ENCODE measurements at regions not wholly inside any gene's neighbourhood (a gene's known extent, or its start where the extent isn't known, plus 50 kb on each side); places are given as distances from the start of the nearest gene placed in this dataset.

- no peaks in the 10 kb centered on the region for H3K36me3 ChIP-seq
- intact Hi-C loops (cut with DNase I) = no loop called here
- no peaks in the 10 kb centered on the region for H3K4me1 ChIP-seq
- WGBS, 2 donors = 84 to 91% methylated on average over 3 of the region's 3 CpGs
- no peak for DNase-seq
- TF ChIP-seq CTCF (IDR thresholded peaks at IDR 0.05) = no peak
- TF ChIP-seq POLR2A (IDR thresholded peaks at IDR 0.05) = no peak
- no peak overlapping the region for H3K27ac ChIP-seq
- no peaks in the 10 kb centered on the region for H3K27me3 ChIP-seq
- no peak overlapping the region for H3K4me3 ChIP-seq (replicated peaks in 1 of 3)
- no peaks in the 10 kb centered on the region for H3K9me3 ChIP-seq
Measured at GRCh38 chr5:116824751-116825438, 250.3 kb upstream of the SEMA6A start.

- Histone ChIP-seq H3K36me3 (no peaks in the 10 kb centered on the region), H3K4me1 (no peaks in the 10 kb centered on the region), H3K9me3 (no peaks in the 10 kb centered on the region), H3K27me3 (no peaks in the 10 kb centered on the region), H3K4me3 (replicated peaks in 1 of 3) (no peak overlapping the region), H3K27ac (no peak overlapping the region)
- TF ChIP-seq CTCF (IDR thresholded peaks at IDR 0.05) (no peak), POLR2A (IDR thresholded peaks at IDR 0.05) (no peak)
- DNase-seq = no peak
- intact Hi-C loops (cut with DNase I) = no loop called here
- 88 to 92% methylated on average over 10 of the region's 10 CpGs for WGBS, 2 donors
Measured at GRCh38 chr5:116814626-116815385, 240.2 kb upstream of the SEMA6A start.

- Histone ChIP-seq H3K27ac (no peak overlapping the region), H3K27me3 (no peaks in the 10 kb centered on the region), H3K4me1 (no peaks in the 10 kb centered on the region), H3K4me3 (replicated peaks in 1 of 3) (no peak overlapping the region), H3K9me3 (no peaks in the 10 kb centered on the region), H3K36me3 (no peaks in the 10 kb centered on the region)
- no peak for TF ChIP-seq POLR2A (IDR thresholded peaks at IDR 0.05)
- intact Hi-C loops (cut with DNase I) = no loop called here
- 75 to 79% methylated on average over 2 of the region's 2 CpGs for WGBS, 2 donors
- no peak for DNase-seq
Measured at GRCh38 chr5:116813906-116814305, 239.3 kb upstream of the SEMA6A start.

- H3K9me3 ChIP-seq = no peaks in the 10 kb centered on the region
- intact Hi-C loops (cut with DNase I) = no loop called here
- no peak overlapping the region for H3K4me3 ChIP-seq (replicated peaks in 1 of 3)
- WGBS, 2 donors = 97% methylated on average over 2 of the region's 2 CpGs
- H3K4me1 ChIP-seq = no peaks in the 10 kb centered on the region
- TF ChIP-seq POLR2A (IDR thresholded peaks at IDR 0.05) (no peak), CTCF (IDR thresholded peaks at IDR 0.05) (no peak)
- H3K27ac ChIP-seq = no peak overlapping the region
- no peaks in the 10 kb centered on the region for H3K36me3 ChIP-seq
- H3K27me3 ChIP-seq = no peaks in the 10 kb centered on the region
- no peak for DNase-seq
Measured at GRCh38 chr5:116813356-116813755, 238.7 kb upstream of the SEMA6A start.

GRCh38 chr5:116810951-116811350, 236.3 kb upstream of the SEMA6A start:
- H3K4me1 ChIP-seq = no peaks in the 10 kb centered on the region
- DNase-seq = no peak
- no peak overlapping the region for H3K4me3 ChIP-seq (replicated peaks in 1 of 3)
- intact Hi-C loops (cut with DNase I) = no loop called here
- 78 to 86% methylated on average over 2 of the region's 2 CpGs for WGBS, 2 donors
- H3K27me3 ChIP-seq = no peaks in the 10 kb centered on the region
- H3K27ac ChIP-seq = no peak overlapping the region
- TF ChIP-seq CTCF (IDR thresholded peaks at IDR 0.05) = no peak
- no peak for TF ChIP-seq POLR2A (IDR thresholded peaks at IDR 0.05)
- no peaks in the 10 kb centered on the region for H3K9me3 ChIP-seq
- no peaks in the 10 kb centered on the region for H3K36me3 ChIP-seq

All from thyroid gland (tissue), 4 donors.